Fibroblast of skin of left quadriceps (primary cell): ENCODE measurements at regions not wholly inside any gene's neighbourhood (a gene's known extent, or its start where the extent isn't known, plus 50 kb on each side); places are given as distances from the start of the nearest gene placed in this dataset.
"Not testable (repeated sequence)": the region's sequence is repeated elsewhere in the genome, so short reads cannot be mapped to it uniquely, and the experiment has no call there.

Experiments used
- DNase-seq, 2 experiments: peaks; one replicate each; pipeline ENCODE4 v3.0.0-alpha.2; 2013; ENCODE audit warnings: low read depth in 2 of 2

DNA sequence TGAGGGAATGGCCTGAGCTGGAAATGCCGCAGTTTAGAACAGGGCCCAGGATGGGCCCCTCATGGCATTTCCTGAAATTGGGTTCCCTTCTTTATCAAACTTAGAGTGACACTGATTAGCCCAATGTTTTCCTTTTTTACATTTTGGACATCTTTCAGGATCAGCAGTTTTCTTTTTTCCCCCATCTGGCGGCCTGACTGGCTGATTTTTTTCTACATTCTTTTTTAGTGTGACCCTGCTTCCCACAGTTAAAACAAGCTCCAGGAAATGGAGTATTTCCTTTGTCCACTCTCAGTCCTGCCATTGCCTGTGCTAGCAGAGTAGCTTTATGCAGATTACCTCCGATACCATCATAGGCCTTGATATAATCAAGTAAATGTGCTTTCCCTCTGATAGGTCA is 185.8 kb upstream of the IGF1 start:
- DNase-seq = not testable (repeated sequence)

DNA sequence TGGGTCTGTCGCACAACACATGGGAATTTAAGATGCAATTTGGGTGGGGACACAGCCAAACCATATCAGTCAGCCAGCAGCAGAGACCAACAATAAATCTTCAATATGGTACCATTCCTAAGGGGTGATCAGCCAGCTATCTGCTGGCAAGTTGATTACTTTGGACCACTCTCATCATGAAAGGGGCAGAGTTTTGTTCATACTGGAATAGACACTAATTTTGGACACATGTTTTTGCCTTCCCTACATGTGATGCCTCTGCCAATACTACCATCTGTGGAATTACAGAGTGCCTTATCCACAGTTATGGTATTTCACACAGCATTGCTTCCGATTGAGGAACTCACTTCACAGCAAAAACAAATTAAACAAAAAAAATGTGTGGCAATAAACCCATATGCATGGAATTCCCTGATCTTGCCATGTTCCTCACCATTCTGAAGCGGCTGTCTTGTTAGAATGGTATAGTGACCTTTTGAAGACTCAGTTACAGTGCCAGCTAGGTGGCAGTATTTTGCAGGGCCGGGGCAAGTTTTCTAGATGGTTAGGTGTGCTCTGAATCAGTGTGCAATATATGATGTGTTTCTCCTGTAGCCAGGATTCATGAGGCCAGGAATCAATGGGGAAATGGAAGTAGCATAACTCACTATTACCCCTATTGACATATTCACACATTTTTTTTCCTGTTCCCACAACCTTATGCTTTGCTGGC is 179.0 kb upstream of the IGF1 start:
- DNase-seq = no peak

DNA sequence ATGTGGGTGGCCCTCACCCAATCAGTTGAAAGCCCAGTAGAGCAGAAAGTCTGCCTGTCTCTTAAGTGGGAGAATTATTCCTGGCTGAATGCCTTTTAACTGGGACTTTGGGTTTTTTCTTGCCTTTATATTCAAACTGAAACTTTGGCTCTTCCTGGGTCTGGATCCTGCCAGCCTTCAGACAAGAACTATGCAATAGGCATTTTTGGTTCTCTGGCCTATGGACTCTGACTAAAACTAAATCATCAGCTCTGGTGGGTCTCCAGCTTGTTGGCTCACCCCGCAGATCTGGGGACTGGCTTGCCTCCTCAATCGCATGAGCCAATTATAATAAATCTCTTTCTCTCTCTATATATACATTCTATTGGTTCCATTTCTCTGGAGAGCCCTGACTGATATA is 173.0 kb upstream of the IGF1 start:
- DNase-seq = no peak

DNA sequence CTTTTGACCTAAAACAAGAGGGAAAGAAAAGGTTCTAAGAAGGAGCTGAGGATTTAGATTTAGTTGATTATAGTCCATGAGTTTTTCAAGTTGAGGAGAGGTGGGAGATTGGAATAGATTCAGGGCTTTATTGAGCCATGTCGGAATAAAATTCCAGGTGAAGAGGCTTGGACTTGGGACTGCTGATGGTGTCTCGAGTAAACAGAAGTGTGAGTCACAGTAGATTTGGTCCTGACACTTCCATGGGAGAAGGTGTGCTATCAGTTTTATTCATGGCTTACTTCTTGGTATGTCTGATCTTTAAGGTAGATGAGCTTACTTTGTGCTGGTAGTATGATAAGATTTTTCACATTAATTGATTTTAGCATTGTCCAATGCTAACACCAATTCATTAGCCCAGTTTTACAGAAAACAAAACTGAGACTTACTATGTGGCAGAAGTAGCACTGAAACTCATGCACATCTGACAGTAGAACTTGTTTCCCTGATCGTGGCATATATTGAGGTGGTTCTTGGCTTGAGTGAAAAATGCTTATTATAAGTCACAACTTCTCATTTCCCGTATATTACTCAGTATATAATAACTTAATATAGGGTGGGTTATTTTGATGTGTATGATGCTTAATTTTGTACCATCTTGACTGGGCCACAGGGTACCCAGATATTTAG is 172.4 kb upstream of the IGF1 start:
- DNase-seq = no peak

DNA sequence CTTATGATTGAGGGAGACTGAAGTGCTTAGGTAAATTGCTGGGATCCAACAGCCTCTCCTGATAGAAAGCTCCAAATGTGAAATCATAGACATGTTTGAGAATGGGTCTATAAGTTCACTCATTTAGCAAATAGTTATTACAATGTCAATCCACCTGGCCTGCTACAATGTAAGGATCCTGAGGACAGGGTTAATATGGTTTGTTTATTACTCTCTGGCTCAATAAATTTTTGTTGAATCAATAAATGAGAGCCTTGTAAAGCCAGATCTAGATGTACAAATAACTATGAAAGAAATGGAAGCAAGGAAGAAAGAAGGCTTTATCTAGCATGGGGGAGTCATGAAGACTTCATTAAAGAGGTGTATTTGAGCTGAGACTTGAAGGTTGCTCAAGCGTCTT is 165.6 kb upstream of the IGF1 start:
- no peak for DNase-seq

DNA sequence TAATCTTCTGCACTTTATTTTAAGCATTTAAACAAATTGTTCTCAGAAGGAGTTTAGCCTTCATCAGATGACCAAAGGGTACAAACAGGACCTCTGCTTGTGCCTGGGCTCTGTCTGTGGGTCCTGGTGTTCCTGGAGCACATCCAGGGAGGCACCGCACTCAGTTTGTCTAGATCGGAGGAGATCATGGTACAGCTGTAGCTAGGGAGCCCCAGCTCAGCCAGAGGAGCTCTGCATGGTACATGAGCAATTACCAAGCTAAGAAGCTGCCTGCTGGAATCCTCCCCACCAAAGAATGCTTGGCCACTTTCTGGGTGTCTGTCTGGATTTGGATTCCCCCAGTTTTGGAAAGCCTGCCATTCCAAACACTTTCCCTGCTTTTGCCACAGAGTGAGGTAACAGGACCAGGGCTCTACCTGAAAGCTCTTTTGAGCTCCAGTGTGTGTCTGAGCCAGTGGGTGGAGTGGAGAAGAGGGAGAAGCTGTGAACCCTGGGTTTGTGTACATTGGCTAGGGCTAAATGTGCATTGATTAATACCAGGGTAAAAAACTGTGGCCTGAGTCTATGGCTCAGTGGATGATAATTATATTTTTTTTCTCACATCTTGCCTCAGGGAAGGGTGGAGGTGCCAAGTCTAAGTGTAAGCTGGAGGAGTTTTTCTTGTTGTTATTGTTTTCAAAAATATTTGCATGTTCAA is 163.7 kb upstream of the IGF1 start:
- DNase-seq = no peak

DNA sequence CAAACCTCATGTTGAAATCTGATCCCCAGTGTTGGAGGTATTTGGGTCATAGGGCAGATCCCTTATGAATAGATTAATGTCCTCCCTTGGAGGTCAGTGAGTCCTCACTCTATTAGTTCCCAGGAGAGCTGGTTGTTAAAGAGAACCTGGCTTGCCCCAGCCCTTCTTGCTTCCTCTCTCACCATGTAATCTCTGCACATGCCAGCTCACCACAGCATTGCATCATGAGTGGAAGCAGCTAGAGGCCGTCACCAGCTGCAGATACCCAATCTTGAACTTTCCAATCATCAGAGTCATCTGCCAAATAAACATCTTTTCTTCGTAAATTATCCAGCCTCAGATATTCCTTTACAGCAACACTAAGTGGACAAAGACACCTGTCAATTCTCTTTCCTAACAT is 161.8 kb upstream of the IGF1 start:
- no peak for DNase-seq

DNA sequence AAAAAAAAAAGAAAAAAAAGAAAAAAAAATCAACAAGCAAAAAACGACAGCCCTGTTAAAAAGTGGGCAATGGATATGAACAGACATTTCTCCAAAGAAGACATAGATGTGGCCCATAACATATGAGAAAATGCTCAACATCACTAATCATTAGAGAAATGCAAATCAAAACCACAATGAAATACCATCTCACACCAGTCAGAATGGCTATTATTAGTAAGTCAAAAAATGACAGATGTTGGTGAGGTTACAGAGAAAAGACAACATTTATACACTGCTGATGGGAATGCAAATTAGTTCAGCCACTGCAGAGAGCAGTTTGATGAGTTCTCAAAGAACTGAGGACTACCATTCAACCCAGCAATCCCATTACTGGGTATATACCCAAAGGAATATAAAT is 160.3 kb upstream of the IGF1 start:
- not testable (repeated sequence) for DNase-seq

DNA sequence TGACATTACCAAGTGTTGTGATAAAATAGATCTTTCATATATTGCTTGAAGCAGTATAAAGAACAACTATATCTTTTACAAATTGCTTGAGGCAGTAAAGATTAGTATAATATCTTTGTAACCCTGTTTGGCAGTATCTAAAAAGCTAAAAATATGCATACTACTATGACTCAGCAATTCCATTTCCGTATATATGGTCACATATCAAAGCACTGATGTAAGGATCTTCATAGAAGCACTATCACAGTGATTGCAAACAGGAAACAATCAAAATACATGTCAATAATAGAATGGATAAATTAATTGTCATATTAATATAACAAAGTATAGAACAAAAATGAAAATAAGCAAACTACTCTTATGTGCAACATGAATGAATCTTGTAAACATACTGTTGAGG is 158.4 kb upstream of the IGF1 start:
- no peak for DNase-seq

DNA sequence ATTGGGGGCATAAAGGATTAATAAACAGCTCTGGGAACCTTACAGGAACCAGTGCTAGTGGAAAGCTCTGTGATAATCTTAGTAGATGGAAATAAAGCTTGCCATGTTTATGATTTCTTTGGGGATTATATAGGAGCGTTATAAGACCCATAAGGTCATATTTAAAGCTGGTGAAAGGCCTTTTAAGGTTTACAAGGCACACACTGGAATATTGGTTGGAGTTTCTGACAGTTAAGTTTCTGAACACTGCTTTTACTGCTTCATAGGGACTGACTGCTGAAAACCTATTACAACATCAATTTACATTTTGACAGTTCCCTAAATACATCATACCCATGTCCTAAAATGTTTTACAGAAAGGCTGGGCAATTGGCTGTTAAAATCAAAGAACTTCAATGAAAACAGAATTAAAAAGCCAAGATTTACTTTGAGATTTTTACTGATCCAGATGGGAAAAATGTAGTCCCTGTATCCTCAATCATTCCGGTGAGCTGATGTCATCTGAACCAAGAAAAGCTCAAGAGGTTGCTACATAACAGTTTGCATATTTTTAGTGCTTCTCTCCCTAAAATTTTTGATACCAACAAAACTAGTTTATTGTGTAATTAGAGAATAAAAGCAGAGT is 153.7 kb upstream of the IGF1 start:
- peak; percentile 77 to 78 for DNase-seq

DNA sequence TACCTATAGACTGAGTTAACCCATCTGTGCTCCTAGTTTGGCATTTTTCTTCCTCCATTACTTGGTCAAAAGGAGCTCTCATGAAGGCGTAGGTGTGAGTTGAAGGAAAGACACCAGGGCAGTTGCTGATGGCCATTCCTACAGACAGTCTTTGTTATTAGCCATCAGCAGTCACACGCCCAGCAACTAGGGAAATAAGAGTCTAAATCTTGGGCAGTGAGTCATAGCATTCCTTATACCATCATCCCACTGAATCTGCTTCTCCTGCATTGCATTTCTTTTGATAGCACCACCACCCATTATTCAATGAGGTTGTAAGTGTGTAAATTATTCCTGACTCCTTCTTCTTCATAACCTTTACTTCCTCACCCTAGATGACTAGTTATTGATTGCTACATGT is 150.9 kb upstream of the IGF1 start:
- peak; percentile 70 to 73 for DNase-seq

DNA sequence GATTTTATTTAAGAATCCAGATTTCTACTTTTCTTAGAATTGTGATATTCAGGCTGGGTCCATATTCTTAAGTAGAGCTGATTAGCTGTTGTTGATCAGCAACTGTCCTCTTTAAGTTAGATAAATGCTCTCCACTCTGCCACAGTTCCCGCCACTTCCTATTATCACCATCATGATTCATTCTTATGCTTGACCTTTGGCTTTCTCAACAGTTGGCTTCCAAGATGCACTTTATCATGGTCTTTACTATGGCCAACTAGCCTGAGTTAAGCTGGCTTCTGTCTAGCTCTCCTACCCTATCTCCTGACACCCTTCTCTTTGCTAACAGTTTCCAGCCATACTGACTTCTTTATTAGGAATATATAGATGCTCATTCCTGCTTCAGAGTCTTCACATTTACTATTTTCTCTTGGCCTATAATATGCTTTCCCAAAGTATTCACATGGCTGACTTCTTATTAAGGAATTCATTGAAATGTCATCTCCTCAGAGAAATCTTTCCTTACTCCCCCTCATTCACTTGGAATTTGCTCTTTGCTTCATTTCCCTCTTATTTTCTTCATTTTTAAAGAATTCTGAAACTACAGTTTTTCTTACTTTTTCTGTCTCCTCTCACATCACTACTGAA is 149.0 kb upstream of the IGF1 start:
- no peak for DNase-seq

DNA sequence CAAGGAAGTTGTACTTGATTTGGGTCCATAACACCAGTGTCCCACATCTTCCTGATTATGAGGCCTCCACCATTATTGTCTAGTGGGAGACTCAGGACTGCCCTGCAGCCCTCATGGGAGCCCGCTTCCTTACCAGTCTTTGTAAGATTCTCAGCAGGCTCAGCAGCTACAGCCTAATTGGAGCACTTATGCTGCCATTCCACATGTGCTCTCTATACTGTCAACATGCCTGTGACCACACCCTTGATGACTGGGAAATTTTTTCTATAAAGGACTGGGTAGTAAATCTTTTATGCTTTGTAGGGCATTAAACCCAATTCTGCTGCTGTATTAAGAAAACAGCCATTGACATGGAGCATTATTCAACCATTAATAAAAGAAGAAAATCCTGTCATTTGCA is 145.5 kb upstream of the IGF1 start:
- no peak for DNase-seq

DNA sequence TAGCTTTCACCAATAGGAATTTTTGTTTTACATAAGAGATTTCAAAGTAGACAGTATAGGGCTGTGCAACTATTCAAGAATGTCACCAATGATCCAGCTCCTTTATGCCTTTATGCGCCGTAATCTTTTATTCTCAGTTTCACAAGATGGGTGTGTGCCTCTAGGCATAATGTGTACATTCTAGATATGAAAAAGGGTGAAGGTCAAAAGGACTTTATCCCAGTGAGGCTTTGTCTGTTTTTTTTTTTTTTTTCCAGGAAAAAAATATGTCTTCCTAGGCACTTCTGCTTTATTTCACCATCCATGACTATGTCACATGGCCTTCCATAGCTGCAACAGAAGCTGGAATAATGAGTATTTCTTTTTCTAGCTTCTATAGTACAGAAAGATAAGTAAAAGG is 142.3 kb upstream of the IGF1 start:
- no peak for DNase-seq

DNA sequence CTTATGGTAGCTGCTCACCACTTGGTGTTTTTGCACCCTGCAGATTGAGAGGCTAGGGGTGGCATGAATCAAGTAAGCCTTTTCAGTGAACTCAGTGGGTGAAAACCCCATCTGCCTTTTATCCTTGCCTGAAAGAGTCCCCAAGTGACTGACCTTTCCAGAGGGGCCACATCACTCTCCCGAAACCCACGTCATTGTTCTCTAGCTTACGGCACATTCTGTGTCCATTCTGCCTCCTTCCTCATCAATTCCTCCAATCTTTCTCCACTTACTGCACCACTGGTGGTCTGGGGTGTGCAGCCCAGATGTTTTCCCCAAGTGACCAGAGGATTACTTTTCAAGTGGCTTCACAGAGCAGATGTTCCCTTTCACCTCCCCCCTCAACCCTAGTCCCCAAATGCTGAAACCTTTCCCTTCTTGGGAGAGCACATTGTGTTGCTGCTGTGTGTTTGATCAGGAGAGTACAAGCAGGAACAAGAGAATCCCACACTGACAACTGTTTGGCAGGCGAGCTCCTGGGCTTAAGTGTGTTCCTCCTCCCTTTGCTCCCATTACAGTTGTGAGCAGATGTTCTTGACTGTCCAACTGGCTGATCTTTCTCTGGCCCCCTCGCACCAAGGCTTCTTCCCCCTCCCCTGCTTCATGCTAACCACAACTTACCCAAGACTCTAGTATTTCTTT is 138.0 kb upstream of the IGF1 start:
- no peak for DNase-seq

DNA sequence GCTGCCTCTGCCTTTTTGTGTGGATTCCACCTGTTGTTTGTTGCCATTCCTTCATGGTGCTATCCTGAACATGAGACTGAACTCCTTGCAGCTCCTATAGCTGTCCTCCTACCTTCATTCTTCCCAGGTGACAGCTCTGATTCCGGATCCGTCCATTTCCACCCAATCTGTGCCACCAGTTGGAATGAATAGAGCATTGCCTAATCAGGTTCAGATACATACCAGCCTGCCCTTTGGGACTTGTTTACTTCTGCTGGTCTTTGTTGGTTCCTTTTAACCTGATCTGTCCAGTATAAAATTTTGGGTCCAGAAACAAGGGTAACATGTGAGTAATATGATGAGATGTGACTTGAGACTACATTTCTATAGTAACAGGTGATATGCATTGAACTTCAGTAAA is 136.3 kb upstream of the IGF1 start:
- no peak for DNase-seq

DNA sequence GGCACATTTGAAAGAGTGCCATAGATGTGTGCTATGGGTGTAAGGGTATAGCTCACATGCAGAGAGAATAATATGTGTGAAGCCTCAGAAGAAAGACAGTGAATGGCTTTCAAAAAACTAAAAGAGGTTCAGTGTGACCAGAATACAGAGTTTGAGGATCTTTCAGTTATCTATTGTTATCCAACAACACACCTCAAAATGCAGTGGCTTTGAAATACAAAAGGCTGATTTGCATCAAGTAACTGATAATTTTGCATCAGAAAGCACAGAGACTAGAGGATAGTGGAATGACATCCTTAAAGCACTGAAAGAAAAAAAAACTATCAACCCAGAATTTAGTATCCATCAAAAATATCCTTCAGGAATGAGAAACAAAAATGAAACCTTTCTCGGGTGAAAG is 131.6 kb upstream of the IGF1 start:
- no peak for DNase-seq

DNA sequence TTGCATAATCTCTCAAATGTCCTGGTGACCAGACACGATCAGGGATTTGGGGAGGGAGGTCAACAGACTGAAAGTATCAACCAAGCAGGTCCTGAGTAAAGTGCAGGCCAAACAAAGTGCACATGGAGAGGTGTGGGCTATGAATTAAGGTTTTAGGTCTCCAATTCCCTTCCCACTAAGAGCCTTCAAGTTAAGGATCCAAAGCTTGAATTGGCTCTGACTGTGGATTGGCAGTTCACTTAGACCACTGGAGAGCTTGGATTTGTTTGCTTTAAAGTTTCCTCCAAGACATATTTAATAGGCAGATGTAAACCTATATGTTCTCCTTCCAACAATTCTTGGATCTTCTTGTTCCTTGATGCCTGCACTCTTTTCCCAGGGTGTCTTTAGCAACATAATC is 129.6 kb upstream of the IGF1 start:
- DNase-seq = no peak

DNA sequence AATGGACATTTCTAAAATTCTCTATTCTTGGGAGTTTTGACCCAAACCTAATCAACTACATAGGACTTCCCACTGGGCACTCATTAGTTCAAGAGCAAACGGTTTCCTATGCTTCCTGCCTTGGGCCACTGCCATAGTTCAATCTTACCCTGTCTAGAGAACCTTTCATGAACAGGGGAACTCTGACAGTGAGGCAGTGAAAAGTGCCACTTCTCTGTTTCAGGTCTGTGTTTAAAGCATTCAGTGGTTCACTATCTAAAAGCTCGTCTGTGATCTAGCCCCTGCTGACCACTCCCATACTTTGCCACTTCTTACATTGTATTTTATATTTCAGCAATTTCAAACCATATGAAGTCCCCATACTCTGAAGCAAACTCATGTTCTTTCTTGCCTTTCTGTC is 122.7 kb upstream of the IGF1 start:
- no peak for DNase-seq

DNA sequence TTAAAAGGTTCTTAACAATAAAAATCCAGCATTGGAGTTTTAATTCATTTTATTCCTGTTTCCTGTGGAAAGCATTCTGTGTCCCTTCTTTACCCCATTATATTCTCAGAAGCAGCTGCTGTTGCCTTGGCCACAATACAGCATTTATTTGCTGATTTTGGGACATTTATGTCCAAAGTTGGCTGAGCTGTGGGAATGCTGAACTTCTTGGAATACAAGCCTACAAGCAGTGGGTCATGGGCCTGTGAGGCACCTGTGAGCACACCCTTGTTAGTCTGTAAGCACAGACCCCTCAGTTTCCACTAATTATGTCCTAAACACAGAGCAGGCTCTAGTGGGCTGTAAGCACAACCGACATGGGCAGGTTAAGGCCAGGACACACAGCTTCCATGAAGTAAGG is 122.2 kb upstream of the IGF1 start:
- no peak for DNase-seq

DNA sequence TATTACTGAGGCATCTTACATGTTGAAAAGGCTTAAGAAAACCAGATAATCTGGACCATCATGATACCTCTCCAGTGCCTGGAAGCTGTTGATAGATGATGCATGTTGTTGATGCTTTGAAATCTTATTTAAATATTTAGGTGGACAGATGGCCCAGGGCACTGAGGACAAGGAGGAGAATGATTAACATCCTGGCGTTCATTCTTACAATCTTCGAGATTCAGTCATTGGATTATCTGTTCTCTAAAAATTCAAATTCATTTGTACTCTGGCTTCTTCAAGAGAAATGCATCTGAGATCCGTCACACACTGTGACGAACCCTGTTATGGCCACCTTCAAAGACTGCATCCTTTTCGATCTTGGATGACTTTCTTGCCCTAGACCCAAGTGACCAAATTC is 121.3 kb upstream of the IGF1 start:
- no peak for DNase-seq

DNA sequence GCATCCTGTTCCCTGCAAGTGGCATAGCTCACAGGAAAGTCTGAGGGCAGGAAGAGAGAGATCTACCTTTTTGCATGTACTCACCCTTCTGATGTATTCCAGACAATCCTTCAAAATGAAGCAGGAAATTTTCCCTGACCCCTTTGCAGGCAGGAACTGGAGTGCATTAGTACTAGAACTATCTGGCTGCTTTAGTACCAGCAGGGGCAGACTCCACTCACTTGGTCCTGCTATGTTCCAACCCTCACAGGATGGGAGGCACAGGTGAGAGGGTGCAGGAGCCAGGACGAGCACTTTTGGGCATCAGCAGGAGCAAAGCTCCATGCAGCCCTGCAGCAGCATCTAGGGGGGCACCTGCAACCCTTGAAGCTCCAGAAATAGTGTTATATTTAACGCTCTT is 116.3 kb upstream of the IGF1 start:
- DNase-seq = no peak
